ENCODE measurements at regions not wholly inside any gene's neighbourhood (a gene's known extent, or its start where the extent isn't known, plus 50 kb on each side); places are given as distances from the start of the nearest gene placed in this dataset.

- Histone ChIP-seq H3K9ac (ENCODE audit: low read length) (no peak overlapping the region), H3K9me2 (ENCODE audit: low read depth, low read length) (no peaks in the 10 kb centered on the region), H4K20me1 (ENCODE audit: insufficient read depth, low read length) (no peaks in the 10 kb centered on the region), H3K79me2 (ENCODE audit: insufficient read depth, low read length) (no peaks in the 10 kb centered on the region), H2AFZ (ENCODE audit: low read length) (no peak overlapping the region), H3K27me3 (ENCODE audit: insufficient read depth, low read length) (0 out of 2 replicates have a peak, but pooled peaks cover 4% of the 10 kb centered on the region), H3F3A (ENCODE audit: insufficient read depth, low read length) (no peaks in the 10 kb centered on the region), H3K36me3 (ENCODE audit: insufficient read depth, low read length) (no peaks in the 10 kb centered on the region), H3K27ac (ENCODE audit: low read depth, low read length, poor library complexity, severe bottlenecking) (no peak overlapping the region), H3K4me1 (ENCODE audit: insufficient read depth, low read length, severe bottlenecking) (no peaks in the 10 kb centered on the region), H3K4me3 (ENCODE audit: low read depth, low read length, poor library complexity, severe bottlenecking) (no peak overlapping the region), H3K9me3 (ENCODE audit: low read length) (no peaks in the 10 kb centered on the region), H3K4me2 (ENCODE audit: low read length) (no peak overlapping the region)
- no peak for TF ChIP-seq EZH2 (IDR thresholded peaks at IDR 0.05; ENCODE audit: borderline replicate concordance, low read length)
- no peak for TF ChIP-seq CTCF (IDR thresholded peaks at IDR 0.05; ENCODE audit: low read length)
Observed at GRCh38 chr5:2417301-2417700, 334.2 kb downstream of the IRX2 start.

- no peaks in the 10 kb centered on the region for H3K4me1 ChIP-seq (ENCODE audit: insufficient read depth, low read length, severe bottlenecking)
- H3K4me3 ChIP-seq (ENCODE audit: low read depth, low read length, poor library complexity, severe bottlenecking) = no peak overlapping the region
- H3K36me3 ChIP-seq (ENCODE audit: insufficient read depth, low read length) = no peaks in the 10 kb centered on the region
- H3K4me2 ChIP-seq (ENCODE audit: low read length) = no peak overlapping the region
- H3K27ac ChIP-seq (ENCODE audit: low read depth, low read length, poor library complexity, severe bottlenecking) = no peak overlapping the region
- no peaks in the 10 kb centered on the region for H3F3A ChIP-seq (ENCODE audit: insufficient read depth, low read length)
- no peaks in the 10 kb centered on the region for H4K20me1 ChIP-seq (ENCODE audit: insufficient read depth, low read length)
- no peaks in the 10 kb centered on the region for H3K9me2 ChIP-seq (ENCODE audit: low read depth, low read length)
- H3K9me3 ChIP-seq (ENCODE audit: low read length) = no peaks in the 10 kb centered on the region
- TF ChIP-seq EZH2 (IDR thresholded peaks at IDR 0.05; ENCODE audit: borderline replicate concordance, low read length) (no peak), CTCF (IDR thresholded peaks at IDR 0.05; ENCODE audit: low read length) (no peak)
- H3K9ac ChIP-seq (ENCODE audit: low read length) = no peak overlapping the region
- H2AFZ ChIP-seq (ENCODE audit: low read length) = no peak overlapping the region
- H3K79me2 ChIP-seq (ENCODE audit: insufficient read depth, low read length) = no peaks in the 10 kb centered on the region
- H3K27me3 ChIP-seq (ENCODE audit: insufficient read depth, low read length) = 0 out of 2 replicates have a peak, but pooled peaks cover 4% of the 10 kb centered on the region
Observed at GRCh38 chr5:2415678-2416077, 335.8 kb downstream of the IRX2 start.

- Histone ChIP-seq H3F3A (ENCODE audit: insufficient read depth, low read length) (no peaks in the 10 kb centered on the region), H3K27ac (ENCODE audit: low read depth, low read length, poor library complexity, severe bottlenecking) (no peak overlapping the region), H2AFZ (ENCODE audit: low read length) (no peak overlapping the region), H4K20me1 (ENCODE audit: insufficient read depth, low read length) (no peaks in the 10 kb centered on the region), H3K4me2 (ENCODE audit: low read length) (no peak overlapping the region), H3K79me2 (ENCODE audit: insufficient read depth, low read length) (no peaks in the 10 kb centered on the region), H3K27me3 (ENCODE audit: insufficient read depth, low read length) (no peaks in the 10 kb centered on the region), H3K9me2 (ENCODE audit: low read depth, low read length) (no peaks in the 10 kb centered on the region), H3K36me3 (ENCODE audit: insufficient read depth, low read length) (no peaks in the 10 kb centered on the region), H3K9ac (ENCODE audit: low read length) (no peak overlapping the region), H3K9me3 (ENCODE audit: low read length) (no peaks in the 10 kb centered on the region), H3K4me1 (ENCODE audit: insufficient read depth, low read length, severe bottlenecking) (no peaks in the 10 kb centered on the region), H3K4me3 (ENCODE audit: low read depth, low read length, poor library complexity, severe bottlenecking) (no peak overlapping the region)
- TF ChIP-seq EZH2 (IDR thresholded peaks at IDR 0.05; ENCODE audit: borderline replicate concordance, low read length) (no peak), CTCF (IDR thresholded peaks at IDR 0.05; ENCODE audit: low read length) (no peak)
Observed at GRCh38 chr5:2410451-2410850, 341.0 kb downstream of the IRX2 start.

Data from OCI-LY1 (cell line).